NCI-H446 treated with DMSO at 0.1 percent for 48 hours (cell line): ENCODE measurements at regions not wholly inside any gene's neighbourhood (a gene's known extent, or its start where the extent isn't known, plus 50 kb on each side); places are given as distances from the start of the nearest gene placed in this dataset.

Source experiments
- DNase-seq: peaks from one replicate; lab custom pipeline; 2025; lab: John Stamatoyannopoulos, UW

DNA sequence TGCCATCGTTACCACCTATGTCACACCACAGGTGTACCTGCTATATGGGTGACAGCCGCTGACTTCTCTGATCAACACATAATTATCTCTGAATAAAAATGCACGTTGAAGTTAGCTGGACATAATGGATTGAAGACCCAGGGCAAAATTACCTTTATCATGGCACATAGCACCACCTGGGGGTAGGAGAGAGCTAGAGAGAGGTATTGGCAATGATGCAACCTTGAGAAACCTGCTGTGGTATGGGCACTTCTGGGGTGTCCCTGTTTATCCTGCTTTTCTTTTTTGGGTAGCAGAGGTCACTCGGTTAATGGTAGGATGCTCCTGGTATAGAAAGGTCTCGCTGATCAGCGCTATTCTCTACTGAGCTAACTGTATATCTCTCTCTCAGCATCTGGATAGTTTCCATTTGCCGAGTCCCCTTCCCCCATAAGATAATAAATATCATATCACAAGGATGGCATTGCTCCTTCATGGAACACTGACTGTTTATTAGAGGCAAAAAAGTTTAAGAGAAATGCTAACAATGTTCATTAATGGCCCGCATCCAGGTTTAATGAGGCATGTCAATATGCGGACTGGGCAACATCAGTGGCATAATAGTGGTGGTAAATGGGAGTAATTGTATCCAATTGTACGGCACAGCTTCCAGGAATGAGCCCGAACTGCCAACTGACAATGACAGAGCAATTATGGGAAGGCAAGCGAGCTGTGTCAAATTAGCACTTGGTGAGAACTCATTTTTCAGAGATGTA is 323.1 kb downstream of the TFEC start:
- peak; percentile 91 for DNase-seq

DNA sequence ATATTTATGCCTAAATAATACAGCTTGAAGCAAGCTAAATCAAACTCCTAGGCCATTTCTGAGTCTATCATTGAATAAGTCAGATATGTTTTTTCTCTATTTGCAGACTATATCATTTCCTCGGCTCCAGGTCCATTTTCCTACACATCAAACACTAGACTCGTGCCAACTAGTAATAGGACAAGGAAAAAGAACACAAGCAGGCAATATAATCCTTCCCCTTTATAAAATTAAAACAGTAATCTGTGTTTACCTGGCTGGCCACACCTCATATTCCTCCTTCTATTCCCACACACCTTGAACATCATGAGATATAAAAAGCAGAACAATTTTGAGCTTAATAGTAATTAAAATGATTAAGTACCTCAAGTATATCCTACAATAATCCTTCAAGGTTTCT is 325.7 kb downstream of the TFEC start:
- no peak for DNase-seq

GRCh38 chr7:115701141-115701540 is 329.4 kb downstream of the TFEC start:
- no peak for DNase-seq

DNA sequence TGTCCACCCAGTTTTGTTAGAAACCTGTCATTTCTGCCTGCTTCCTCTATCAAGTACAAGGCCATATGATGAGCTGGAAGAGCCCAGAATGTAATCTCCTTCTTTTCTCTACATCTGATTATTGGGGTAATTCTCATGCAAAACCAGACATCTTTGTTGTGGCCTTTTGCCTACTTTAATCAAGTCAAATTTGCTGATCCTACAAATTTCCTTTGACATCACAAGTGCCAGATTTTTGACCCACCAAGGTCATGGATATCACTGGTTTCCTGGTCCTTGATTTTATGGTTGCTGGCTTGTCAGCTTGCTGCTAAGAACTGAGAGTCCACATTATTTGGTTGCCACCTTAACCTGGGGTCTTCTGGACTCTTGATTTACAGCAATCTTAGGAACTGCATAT is 336.1 kb downstream of the TFEC start:
- DNase-seq: no peak

DNA sequence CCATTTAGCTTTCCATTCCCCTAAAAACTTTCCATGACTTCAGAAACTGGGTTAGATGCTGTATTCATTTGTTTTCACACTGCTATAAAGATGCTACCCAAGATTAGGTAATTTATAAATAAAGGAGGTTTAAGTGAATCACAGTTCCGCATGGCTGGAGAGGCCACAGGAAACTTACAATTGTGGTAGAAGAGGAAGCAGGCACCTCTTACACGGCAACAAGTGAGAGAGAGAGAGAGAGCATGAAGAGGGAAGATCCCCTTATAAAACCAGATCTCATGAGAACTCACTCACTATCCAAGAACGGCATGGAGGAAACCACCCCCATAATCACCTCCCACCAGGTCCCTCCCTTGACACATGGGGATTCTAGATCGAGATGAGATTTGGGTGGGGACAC is 336.8 kb downstream of the TFEC start:
- no peak for DNase-seq

DNA sequence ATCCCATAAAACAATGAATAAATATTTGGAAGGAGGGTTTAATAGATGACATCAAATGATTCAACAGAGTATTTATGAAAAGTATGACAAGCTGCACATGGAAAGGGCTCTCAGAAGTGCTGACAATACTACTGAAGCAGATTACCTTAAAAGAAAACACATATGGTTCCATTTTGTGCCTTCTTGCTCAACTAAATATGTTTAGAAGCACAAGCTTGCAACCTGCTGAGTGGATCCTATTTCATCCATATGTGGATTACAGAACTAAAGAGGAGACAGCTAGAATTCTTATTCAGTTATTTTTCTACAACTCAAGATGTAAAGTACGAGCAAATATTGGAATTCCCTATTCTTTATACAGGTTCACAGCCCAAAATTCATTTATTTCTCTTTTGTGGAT is 340.6 kb downstream of the TFEC start:
- no peak for DNase-seq

GRCh38 chr7:115683093-115683492 is 347.5 kb downstream of the TFEC start:
- no peak for DNase-seq

- no peak for DNase-seq
These were observed 348.1 kb downstream of the TFEC start for GRCh38 chr7:115682507-115682906.

- DNase-seq: no peak
These were observed 349.6 kb downstream of the TFEC start for GRCh38 chr7:115680921-115681320.

DNA sequence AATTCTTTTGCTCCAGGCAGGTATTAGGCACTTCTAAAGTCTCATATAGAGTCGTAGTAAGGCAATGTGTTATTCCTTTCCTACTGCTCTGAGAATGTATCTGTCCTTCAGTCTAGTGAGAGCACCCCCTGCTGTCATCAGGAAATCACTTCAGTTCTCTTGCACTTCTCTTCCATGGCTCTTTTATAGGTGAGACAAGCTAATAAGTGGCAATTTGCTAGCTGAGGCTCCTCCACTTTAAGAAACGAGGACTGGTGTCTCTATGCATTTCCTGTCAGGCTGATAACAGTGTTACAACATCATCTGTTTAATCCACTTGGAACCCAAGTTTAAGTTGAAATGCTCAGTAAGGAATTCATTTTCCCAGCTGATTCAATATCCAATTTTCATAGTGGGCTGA is 350.6 kb downstream of the TFEC start:
- DNase-seq: no peak

DNA sequence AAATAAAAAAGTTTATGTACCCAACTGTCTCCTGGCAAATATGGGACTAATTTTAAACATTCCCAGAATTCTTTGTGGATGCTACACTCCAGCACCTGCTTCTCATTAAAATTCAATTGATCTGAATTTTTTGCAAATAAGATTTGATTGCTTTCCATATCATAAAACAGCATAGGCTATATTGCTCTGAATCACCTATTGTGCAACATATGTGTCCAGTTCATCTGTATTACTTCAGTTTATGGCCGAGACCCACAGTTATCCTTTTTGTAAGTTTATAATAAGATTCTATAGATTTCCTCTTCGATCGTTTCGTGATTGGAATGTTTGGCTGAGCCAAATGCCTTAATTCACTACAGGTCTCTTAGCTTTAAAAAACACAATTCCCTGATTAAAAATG is 351.1 kb downstream of the TFEC start:
- no peak for DNase-seq

GRCh38 chr7:115678086-115678982 is 352.2 kb downstream of the TFEC start:
- peak; percentile 71 for DNase-seq

- DNase-seq: no peak
These were observed 353.9 kb downstream of the TFEC start for GRCh38 chr7:115676707-115677106.

GRCh38 chr7:115676080-115676479 is 354.5 kb downstream of the TFEC start:
- no peak for DNase-seq

DNA sequence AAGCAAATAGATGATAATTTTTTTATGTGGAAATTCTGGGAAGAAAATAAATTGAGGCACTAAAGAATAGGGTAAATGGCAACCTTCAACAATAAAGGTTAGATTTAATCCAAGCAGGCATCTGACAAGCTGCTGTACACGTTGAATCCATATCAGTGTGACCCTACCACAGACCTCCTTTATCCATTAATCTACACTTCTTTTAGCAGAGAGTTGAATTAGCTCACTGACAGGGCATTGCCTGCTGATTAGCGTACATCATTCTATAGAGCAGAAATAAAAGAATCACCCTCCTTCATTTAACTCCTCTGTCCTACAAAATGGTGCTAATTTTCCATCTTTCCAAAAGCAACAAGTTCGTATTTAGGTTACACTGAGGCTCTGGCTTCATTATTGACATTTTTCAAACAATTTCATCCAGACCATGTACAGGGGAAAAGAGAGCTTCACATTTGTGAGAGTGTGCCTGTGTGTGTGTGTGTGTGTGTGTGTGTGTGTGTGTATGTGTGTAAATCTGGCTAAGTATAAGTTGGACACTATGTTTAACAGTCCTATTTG is 356.0 kb downstream of the TFEC start:
- no peak for DNase-seq

- DNase-seq: no peak
These were observed 358.5 kb downstream of the TFEC start for GRCh38 chr7:115672024-115672423.

DNA sequence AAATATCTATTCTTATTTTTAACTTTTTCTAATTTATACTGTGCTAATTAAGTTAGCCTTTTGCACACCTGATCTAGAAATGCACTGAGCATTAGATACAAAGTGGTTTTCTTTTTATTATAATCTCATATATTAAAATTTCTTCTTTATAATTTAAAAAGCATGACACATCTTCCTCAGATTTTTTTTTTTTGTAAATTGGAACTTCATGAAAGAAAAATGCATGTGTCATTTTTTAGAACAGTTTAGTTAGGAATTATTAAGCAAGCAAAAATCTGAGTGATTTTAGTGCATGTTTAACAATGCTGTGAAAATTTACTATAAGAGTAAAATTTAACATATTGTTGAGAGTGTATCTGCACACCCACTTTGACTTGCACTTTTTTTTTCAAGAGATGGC is 367.9 kb downstream of the TFEC start:
- DNase-seq: no peak

- DNase-seq: no peak
These were observed 368.4 kb downstream of the TFEC start for GRCh38 chr7:115662120-115662519.

DNA sequence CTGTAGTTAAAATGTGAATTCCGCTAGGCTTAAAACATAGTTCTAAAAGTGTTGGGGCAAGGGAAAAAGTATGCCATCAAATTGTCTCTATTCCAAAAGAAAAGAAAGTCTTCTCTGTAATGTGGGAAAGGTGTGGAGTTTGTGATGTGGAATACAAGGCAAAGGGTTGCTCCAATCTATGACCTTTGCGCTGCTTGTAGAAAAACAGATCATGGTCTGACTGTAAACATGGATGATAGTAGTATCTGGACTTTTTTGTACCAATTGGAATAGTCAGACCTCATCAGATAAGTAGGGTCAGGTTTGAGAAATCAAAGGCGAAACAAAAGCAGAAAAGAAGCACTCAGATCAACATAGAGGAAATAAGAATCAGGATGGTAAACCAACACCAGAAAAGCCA is 372.3 kb downstream of the TFEC start:
- DNase-seq: no peak

GRCh38 chr7:115654384-115655214 is 376.0 kb downstream of the TFEC start:
- DNase-seq: no peak

DNA sequence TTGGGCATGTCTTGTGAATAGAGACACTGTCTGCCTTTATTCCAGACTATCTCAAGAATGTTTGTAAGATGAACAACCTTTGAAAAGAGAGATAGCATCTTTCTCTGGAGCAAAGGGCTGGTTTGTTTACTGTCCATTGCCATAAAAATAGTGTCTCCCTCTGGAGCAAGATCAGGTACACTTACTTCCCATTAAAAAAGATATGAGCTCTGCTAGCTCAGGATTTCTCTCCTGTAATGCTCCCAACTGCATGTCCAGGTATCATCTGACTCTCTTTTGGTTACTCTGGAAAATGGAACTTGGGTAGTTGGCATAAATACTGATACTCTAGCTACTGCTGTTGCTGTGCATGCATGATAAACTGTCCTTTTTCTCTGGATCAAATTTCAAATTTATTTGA is 381.1 kb downstream of the TFEC start:
- DNase-seq: no peak

GRCh38 chr7:115647712-115648111 is 382.9 kb downstream of the TFEC start:
- DNase-seq: no peak
